NCI-H2107 treated with DMSO at 0.1 percent for 48 hours (cell line): ENCODE measurements at regions not wholly inside any gene's neighbourhood (a gene's known extent, or its start where the extent isn't known, plus 50 kb on each side); places are given as distances from the start of the nearest gene placed in this dataset.
"Not testable (repeated sequence)": the region's sequence is repeated elsewhere in the genome, so short reads cannot be mapped to it uniquely, and the experiment has no call there.

ENCODE experiments used
- DNase-seq: peaks from one replicate; lab custom pipeline; 2025; ENCODE audit not compliant: unreplicated experiment; lab: John Stamatoyannopoulos, UW

- DNase-seq = peak; percentile 81
Observed at GRCh38 chr1:234961456-234962339, 166.9 kb downstream of the TOMM20 start.

GRCh38 chr1:234960722-234961455 is 167.7 kb downstream of the TOMM20 start:
- DNase-seq = no peak

- no peak for DNase-seq
Observed at GRCh38 chr1:234958706-234959657, 169.7 kb downstream of the TOMM20 start.

- no peak for DNase-seq
Observed at GRCh38 chr1:234958066-234958705, 170.5 kb downstream of the TOMM20 start.

- DNase-seq = no peak
Observed at GRCh38 chr1:234957330-234958065, 171.1 kb downstream of the TOMM20 start.

- DNase-seq = peak; percentile 47
Observed at GRCh38 chr1:234956821-234957329, 171.8 kb downstream of the TOMM20 start.

- no peak for DNase-seq
Observed at GRCh38 chr1:234955107-234955731, 173.4 kb downstream of the TOMM20 start.

- DNase-seq = no peak
Observed at GRCh38 chr1:234954613-234955012, 174.0 kb downstream of the TOMM20 start.

- DNase-seq = no peak
Observed at GRCh38 chr1:234953655-234954405, 174.8 kb downstream of the TOMM20 start.

GRCh38 chr1:234950598-234950997 is 178.0 kb downstream of the TOMM20 start:
- DNase-seq = no peak

GRCh38 chr1:234949528-234949927 is 179.1 kb downstream of the TOMM20 start:
- DNase-seq = not testable (repeated sequence)

- DNase-seq = no peak
Observed at GRCh38 chr1:234944439-234945344, 183.9 kb downstream of the TOMM20 start.

- peak; percentile 15 for DNase-seq
Observed at GRCh38 chr1:234943836-234944402, 184.7 kb downstream of the TOMM20 start.

GRCh38 chr1:234942879-234943506 is 185.6 kb downstream of the TOMM20 start:
- no peak for DNase-seq

GRCh38 chr1:234942012-234942332 is 186.7 kb downstream of the TOMM20 start:
- DNase-seq = no peak

- no peak for DNase-seq
Observed at GRCh38 chr1:234941321-234942011, 187.2 kb downstream of the TOMM20 start.
